ENCODE measurements at regions not wholly inside any gene's neighbourhood (a gene's known extent, or its start where the extent isn't known, plus 50 kb on each side); places are given as distances from the start of the nearest gene placed in this dataset.
"Not testable (repeated sequence)": the region's sequence is repeated elsewhere in the genome, so short reads cannot be mapped to it uniquely, and the experiment has no call there.

DNA sequence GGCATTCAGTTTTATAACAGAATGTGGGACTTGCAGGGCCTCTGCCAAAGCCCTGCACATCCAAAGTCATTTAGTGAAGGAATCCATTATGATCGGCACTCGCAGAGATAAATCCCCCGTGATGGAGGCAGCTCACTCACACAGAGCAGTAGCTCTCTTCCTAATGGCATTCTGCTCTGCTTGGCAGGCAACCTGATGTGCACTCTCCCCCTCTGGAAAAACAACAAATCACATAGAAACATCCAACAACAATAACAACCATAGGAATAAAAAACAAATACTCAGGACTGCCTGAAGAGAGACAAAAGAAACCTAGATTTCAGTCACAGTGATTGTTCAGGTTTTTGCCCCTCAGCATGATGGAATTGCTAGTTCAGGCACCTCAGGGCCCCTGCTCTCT, 59.7 kb downstream of the NAA11 start:
- DNase-seq (ENCODE audit: low spot score): no peak

DNA sequence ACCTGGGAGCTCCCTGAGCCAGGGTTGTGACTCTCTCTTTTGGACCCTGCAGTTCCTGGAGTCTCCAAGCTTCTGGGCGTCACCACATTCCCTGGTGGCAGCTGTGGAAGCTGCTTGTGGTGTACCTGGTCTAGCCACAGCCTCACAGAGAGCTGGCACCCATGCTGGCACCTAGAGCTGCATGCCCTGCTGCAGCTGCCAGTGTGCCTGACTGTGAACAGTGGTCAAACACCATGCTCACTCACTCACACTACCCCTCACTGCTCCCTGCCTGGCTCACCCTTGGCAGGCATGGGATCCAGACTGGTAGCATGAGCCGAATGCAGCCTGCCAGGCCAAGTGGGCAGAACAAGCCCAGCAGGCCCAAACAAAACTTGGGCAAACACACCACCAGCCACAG, 66.6 kb downstream of the NAA11 start:
- DNase-seq (ENCODE audit: low spot score): no peak

DNA sequence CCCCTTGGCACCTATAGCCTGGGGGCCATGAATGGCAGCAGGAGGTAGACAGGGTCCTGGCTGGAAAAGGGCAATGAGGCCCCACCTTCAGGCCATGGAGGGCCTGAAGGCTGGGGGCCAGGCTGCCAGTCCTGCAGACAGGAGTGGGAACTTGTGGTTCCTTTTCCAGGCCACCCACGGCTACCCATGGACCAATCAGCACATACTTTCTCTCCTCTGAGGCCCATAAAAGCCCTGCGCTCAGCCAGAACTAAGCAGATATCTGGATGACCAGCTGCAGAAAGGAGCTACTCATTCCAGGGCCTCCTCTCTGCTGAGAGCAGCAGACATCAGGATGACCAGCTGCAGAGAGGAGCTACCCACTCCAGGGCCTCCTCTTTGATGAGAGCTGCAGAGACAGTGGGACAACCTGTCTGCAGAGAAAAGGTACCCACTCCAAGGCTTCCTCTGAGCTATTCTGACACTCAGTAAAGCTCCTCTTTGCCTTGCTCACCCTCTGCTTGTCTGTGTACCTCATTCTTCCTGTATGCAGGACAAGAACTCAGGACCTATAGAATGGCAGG, 67.2 kb downstream of the NAA11 start:
- no peak for DNase-seq (ENCODE audit: low spot score)

DNA sequence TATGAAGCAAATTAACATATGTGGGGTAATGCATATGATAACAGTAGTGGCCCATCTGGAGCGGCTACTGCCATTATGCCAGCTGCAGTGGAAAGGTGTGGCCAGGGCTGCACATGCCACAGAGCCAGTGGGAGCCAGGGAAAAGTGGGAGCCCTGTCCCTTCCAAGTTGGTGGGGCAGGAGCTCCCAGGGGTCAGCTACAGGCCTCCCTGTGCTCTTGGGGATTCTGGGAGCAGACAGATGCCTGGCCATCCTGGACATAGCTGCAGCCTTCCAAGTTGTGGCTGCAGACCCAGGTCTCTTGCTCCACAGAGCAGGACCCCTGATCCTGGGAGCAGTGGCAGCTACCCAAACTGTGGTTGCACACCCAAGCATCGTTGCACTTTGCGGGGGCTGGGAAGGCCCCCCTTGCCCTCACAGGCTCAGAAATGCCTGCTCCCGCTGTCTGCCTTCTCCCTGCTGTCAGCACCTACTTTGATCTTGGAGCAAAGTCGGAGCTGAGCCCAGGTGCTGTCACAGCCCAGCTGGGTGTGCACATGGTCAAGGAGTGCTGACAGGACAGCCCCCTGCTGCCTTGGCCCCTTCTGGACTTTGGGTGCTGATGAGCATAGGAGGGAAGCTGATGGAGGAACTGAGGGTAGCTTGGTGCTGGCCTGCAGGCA, 67.8 kb downstream of the NAA11 start:
- no peak for DNase-seq (ENCODE audit: low spot score)

DNA sequence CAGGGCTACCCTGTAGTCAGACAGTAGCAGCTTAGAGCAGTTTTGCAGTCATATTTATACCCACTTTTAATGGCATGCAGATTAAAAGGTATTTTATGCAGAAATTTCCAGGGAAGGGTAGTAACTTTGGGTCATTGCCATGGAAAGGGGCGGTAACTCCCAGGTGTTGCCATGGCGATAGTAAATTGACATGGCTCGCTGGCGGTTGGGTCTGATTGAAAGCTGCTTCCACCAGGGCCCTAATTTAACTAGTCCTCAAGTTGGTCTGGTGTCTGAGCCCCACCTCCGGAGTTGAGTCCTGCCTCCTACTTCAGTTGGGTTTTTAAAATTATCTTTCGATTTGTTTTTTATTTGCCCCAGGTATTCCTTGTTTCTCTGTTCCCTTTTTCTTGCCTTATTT, 70.1 kb downstream of the NAA11 start:
- no peak for DNase-seq (ENCODE audit: low spot score)

DNA sequence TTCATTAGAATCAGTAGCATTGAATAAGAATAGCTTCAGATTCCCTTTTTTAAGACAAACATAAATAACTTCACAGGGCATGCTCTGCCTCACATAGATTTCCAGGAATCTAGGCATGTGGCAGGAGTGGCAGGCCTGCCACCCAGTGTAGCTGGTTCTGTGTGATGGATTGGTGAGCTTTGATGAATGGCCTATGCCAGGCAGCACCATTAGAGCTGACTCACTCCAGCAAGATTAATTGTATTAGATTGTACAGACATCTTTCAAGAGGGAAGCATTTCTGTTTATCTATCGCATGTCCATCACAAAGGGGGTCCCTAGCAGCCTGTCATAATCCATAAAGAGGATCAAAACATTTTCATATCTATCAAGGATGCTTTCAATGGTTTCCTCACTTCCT, 71.9 kb downstream of the NAA11 start:
- DNase-seq (ENCODE audit: low spot score): no peak

DNA sequence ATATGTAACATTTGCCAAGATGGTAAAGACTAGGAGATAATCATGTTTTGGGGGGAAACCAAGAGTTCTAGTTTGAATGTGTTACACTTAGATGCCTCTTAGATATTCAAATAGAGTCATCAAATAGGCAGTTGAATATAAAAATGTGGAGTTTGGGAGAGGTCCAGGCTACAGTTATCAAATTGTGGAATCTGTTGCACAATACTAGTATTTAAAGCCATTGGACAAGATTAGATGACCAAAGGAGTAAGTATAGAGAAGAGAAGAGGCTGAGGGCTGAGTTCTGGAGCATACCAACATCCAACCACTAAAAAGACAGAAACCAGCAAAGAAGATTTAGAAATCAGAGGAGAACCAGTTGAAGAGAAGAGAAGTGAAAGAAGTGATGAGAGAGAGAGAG, 72.7 kb downstream of the NAA11 start:
- DNase-seq (ENCODE audit: low spot score): no peak

DNA sequence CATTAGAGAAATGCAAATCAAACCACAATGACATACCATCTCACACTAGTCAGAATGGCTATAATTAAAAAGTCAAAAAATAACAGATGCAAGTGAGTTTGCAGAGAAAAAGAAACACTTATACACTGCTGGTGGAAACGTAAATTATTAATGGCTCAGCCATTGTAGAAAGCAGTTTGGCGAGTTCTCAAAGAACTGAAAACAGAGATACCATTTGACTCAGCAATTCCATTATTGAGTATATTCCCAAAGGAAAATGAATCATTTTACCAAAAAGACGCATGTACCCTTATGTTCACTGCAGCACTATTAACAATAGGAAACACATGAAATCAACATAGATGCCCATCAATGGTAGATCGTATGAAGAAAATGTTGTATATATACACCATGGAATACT, 75.0 kb downstream of the NAA11 start:
- no peak for DNase-seq (ENCODE audit: low spot score)

DNA sequence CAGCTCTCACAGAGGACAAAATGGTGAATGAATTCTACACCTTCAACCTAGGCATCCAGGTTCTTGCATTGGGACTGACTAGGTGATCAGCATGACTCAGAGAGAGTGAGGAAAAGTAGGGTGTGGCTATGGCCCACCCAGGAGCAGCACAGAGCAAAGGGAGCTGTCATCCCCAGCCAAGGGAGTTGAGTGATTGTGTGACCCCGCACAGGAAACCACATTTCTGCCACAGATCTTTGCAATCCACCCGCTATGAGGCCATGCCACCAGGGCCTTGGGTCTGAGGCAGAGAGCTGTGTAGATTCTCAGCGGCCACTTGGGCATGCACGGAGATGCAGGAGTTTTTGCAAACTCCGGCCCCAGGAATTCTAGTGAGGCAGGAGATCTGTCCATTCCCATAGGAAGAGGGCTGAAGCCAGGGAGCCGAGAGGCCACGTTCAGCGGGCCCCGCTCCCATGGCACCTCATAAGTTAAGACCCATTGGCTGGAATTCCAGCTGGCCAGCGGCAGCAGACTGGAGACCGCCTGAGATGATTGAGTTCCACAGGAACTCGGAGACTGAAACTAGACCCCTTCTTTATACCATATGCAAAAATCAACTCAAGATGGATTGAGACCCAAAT, 75.9 kb downstream of the NAA11 start:
- DNase-seq (ENCODE audit: low spot score): no peak

DNA sequence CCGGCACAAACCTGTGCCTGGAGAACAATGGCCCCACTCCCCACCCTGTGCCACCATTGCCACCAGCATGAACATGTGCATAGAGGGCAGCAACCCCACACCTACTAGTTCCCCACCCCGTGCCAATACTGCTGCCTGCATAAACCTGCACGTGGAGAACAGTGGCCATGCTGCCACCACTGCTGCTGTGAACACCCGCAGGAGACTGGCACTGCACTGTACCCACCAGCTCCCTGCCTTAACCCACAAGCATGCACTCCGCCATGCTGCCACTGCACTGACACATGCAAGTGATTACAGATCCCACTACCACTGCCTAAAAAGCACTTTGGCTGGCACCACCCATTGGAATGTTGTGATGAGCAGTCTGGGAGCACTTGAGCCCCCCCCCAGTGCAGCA, 77.3 kb downstream of the NAA11 start:
- no peak for DNase-seq (ENCODE audit: low spot score)

DNA sequence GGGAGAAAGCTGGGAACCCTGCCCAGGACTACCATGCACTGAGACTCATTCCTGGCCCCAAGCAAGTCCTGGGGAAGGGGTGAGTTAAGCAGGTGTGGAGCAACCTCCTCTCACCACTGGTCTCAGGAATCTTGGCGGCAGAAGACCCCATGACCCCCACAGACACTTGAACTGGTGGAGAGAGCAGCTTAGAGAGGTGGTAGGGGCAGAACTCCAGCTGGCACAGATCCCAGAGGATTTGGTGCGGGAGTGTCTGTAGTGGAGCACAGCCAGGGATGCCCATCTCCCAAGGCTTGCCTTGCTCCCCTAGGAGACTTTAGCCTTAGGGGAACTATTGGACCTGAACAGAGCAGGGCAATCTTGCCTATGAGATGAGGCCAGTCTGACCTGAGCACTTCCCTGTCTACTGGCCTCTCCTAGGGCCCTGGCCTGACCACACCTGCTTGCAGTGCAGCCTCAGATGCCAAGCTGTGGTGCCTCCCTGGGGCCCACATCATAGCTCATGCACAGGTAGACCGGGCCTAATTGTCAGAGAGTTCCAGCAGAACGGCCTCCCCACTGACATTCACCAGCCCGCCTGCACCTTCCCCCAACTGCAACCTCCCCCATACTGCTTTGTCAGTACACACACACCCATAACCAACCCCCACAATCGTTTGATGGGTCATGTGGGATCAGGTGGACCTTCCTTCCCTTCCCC, 78.0 kb downstream of the NAA11 start:
- DNase-seq (ENCODE audit: low spot score): no peak

DNA sequence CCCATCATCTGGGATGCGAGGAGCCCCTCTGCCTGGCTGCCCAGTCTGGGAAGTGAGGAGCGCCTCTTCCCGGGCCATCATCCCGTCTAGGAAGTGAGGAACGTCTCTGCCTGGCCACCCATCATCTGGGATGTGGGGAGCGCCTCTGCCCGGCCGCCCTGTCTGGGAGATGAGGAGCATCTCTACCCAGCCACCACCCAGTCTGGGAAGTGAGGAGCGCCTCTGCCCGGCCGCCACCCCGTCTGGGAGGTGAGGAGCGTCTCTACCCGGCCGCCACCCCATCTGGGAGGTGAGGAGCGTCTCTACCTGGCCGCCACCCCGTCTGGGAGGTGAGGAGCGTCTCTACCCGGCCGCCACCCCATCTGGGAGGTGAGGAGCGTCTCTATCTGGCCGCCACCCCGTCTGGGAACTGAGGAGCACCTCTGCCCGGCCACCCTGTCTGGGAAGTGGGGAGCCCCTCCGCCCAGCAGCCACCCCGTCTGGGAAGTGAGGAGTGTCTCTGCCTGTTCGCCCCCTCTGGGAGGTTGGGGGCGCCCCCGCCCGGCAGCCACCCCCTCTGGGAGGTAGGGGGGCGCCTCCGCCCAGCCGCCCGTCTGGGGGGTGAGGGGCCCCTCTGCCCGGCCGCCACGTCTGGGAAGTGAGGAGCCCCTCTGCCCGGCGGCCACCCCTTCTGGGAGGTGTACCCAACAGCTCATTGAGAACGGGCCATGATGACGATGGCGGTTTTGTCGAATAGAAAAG, 80.5 kb downstream of the NAA11 start:
- not testable (repeated sequence) for DNase-seq (ENCODE audit: low spot score)

DNA sequence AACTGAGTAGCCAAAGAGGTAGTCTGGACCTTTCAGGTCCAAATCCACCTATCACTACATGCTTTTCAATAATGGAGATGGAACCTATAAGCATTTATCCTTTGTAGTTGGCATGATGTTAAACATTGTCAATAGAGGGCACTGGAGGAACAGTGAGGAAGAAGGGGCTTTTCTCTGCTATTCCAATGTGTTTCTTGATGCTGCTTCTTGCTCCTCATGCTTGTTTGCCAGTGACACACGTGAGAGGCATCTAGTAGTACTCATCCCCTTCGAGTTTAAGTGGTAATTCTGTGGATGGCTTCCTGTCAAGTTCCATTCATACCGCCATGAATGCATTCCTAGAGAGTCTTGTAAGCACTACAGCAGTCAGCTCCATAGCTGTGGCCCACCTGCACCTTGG, 84.0 kb downstream of the NAA11 start:
- DNase-seq (ENCODE audit: low spot score): no peak

DNA sequence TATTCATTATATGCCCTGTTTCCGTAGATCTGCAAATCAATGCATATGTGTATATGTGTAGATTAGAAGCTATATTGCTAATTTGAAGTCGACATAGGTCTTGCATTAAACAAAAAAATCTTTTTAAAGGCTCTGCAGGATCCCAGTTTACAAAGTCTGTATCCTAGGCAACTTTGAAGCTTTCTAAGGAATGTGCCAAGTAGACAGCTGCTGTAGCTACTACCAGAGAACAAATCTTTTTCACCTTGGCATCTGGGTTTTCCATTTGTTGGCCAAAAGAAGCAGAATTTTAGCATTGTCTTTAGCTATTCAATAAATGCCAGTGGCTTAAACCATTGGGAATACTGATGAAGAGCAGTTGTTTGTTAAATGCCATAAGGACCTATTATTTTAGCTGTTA, 88.0 kb downstream of the NAA11 start:
- DNase-seq (ENCODE audit: low spot score): no peak

DNA sequence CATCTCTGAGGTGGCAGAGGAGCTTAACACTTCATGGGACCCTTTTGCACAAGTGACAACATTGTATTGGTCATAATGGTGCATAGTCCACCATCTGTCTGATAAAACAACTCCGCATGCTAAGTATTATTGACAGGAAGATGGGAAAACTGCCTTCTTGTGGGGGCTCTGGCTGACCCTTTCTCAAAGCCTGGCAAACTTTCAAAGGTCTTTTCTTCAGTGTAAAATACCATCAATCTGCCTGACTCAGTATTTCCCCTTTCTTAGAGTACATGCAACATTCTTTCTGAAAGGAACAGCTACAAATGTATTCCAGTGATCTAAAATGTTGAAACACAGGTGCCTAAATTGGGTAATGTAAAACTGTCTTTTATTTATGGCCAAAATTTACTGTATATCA, 89.1 kb downstream of the NAA11 start:
- DNase-seq (ENCODE audit: low spot score): no peak

DNA sequence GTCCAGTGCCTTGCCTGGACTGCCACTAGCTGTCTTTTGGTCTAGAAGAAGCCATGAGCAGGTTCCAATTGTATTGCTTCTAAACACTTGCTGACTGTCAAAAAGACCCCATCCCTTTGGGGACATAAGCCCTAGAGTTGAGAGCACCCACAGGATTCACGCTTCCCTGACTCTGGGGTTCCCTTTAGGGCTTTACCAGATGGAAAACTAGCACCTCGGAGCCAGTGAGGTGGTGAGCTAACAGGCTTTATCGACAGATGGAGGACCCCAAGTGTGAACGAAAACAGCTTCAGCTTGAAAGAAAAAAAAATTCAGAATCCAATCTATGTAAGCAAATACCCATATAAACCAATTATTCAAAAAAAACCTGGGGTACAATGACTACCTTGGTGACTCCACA, 90.8 kb downstream of the NAA11 start:
- no peak for DNase-seq (ENCODE audit: low spot score)

DNA sequence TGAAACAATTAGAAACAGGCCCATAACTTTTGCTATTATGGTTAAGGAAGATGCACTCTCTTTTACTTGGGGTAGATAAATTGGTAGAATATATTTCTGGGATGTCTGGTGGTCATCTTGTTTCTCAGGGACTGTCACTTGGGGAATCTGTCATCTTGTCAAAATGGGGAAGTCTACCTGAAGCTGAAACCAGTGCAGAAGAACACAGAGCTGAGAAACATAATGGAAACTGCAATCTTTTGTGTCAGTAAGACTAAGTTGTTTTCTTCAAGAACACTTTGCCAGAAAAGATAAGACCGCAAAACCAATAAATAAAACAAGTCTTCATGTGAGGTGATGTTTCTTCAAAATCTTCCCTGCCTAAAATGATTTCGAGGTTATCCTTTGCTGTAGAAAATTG, 92.0 kb downstream of the NAA11 start:
- no peak for DNase-seq (ENCODE audit: low spot score)

DNA sequence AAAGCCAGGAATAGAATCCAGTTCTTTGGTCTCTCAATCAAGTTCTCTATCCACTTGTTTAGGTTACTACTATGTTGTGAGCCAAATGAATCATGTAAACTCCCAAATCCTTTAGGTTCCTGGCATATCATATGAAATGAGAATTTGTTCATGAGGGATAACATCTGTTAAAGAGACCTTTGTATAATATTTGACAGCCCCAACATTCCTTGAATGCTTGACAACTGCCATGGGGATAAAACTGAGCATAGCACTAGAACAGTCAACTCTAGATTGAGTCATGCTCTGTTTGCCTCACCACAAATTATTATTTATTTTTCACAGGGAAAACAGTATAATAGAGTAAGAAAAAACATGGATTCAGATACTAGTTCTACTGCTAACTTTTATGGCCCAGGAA, 93.3 kb downstream of the NAA11 start:
- no peak for DNase-seq (ENCODE audit: low spot score)

DNA sequence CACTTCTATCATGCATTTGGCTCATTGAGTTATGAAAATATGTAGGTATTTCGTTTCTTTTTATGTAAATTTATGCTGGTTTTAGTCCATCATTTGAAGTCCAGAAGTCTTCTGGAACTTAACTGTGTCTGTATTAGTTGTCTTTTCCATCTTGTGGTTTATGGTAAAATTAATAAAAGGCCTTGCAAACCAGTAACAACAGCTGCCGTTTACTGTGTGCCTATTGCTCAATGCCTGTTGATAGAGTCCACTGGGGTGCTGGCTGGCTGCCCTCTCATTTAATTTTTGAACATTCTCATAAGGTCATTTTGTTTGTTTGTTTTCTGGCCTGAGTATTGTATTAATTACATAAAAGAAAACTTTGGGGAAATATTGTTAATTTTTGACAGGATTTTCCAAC, 98.0 kb downstream of the NAA11 start:
- no peak for DNase-seq (ENCODE audit: low spot score)

DNA sequence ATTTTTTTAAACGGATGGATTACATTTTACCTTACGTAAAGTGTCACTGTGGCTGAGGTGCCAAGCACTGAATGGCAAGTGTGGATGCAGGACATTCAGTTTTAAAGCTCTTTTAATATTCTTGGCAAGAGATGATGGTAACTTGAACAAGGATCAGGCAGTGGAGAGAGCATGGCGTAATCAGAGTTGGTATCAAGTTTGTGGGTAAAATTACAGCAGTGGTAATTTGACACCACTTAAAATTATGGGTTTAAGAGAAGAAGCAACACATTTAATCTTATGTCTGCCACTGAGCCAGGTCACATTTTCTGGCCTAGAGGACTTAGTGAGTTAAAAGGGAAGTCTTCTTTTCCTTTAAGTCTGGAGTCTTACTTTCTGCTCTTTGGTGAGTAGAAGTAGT, 100.5 kb downstream of the NAA11 start:
- DNase-seq (ENCODE audit: low spot score): no peak

DNA sequence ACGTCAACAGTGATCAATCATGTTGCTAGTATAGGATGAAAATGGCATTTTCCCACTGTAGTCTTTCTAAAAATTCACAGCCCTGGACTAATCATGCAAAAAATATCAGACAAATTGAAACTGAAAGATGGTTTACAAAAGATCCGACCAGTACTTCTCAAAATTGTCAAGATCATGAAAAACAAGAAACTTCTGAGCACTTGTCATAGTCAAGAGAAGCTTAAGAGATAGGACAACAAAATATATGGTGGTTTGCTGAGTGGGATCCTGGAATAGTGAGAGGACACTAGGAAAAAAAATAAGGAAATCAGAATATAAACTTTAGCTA, 101.1 kb downstream of the NAA11 start:
- DNase-seq (ENCODE audit: low spot score): no peak

DNA sequence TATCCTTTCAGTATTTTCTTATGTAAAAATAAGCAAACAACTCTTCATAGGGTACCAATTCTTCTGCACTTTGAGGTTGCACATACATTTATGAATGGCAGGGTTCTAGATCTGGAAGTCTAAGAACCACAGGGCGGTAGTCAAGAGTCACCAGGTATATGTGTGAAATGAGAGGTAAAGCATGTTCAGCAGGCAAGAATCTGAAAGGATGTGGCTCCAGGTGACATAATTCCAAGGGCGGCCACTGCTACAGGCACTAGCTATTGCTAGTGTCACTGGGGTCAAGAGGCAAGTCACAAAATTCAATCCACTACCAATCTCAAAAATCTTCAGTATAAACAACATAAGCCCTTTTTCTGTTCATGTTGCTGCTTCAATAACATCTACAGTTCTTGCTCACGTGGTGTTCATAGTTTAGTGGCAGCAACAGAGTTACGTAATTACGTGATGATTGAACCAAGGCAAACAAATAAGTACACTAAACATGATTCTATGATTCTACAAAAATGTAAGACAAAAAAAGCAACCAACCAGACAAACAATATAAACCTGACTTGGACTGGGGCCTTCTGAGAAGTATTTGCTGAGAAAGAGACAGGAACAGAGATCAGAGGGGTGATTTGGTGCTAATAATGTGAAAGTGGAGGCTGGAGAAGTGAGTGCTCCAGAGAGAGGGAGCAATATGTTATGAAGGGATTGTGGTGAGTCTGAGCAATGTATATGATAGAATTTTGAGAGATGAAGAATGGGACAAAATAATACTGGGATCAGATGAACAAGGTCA, 101.7 kb downstream of the NAA11 start:
- no peak for DNase-seq (ENCODE audit: low spot score)

All from hepatic stellate cell (primary cell).